ENCODE measurements at regions not wholly inside any gene's neighbourhood (a gene's known extent, or its start where the extent isn't known, plus 50 kb on each side); places are given as distances from the start of the nearest gene placed in this dataset.

- CTCF ChIA-PET (ENCODE audit: low intra/inter-chr PET ratio) = no interaction called here
Measured at GRCh38 chr12:107435520-107435919, 250.1 kb upstream of the PWP1 start.

GRCh38 chr12:107436376-107436775 is 249.2 kb upstream of the PWP1 start:
- Histone ChIP-seq H3K4me2 (ENCODE audit: insufficient read depth, low read length) (no peak overlapping the region), H3K36me3 (ENCODE audit: control insufficient read depth, insufficient read depth, low read length) (no peaks in the 10 kb centered on the region), H3K4me1 (replicated peaks in 1 of 2; ENCODE audit: control insufficient read depth in 2 of 2, insufficient read depth in 2 of 2, low read length in 2 of 2) (no peaks in the 10 kb centered on the region), H2AFZ (ENCODE audit: low read depth, low read length) (no peak overlapping the region), H3K9me1 (ENCODE audit: control insufficient read depth, insufficient read depth, low read length) (no peaks in the 10 kb centered on the region), H3K79me2 (ENCODE audit: control insufficient read depth, insufficient read depth, low read length) (no peaks in the 10 kb centered on the region), H3K27me3 (ENCODE audit: control insufficient read depth in 2 of 2, insufficient read depth in 2 of 2, low read length in 2 of 2) (peaks cover 6 to 36% of the 10 kb centered on the region in 2 experiments; a peak in 4 of 5 replicates), H3K4me3 (no peak overlapping the region), H3K9ac (ENCODE audit: insufficient read depth in 1 of 2, low read depth in 2 of 2, low read length in 2 of 2) (no peak overlapping the region), H3K27ac (ENCODE audit: extremely low read depth, low read depth, low read length) (no peak overlapping the region), H4K20me1 (replicated peaks; ENCODE audit: control insufficient read depth, insufficient read depth, low read length) (no peaks in the 10 kb centered on the region), H3K9me3 (replicated peaks; ENCODE audit: control insufficient read depth, insufficient read depth, low read depth, low read length) (no peaks in the 10 kb centered on the region)
- DNase-seq (ENCODE audit: extremely low read depth in 1 of 4, low spot score in 3 of 4) (no peak), ATAC-seq (no peak), FAIRE-seq (no peak)
- TF ChIP-seq ZNF3 (CRISPR knock-in tag; IDR thresholded peaks at IDR 0.05) (no peak), BHLHE40 (IDR thresholded peaks at IDR 0.05; ENCODE audit: low read length) (no peak), CCAR2 (IDR thresholded peaks at IDR 0.05; ENCODE audit: low read depth, low read length) (no peak), EP400 (IDR thresholded peaks at IDR 0.05) (no peak)
- intact Hi-C loops (cut with micrococcal nuclease) = no loop called here
- WGBS (ENCODE audit: insufficient coverage, low coverage, missing lambda C conversion rate) = 0% methylated on average over 5 of the region's 5 CpGs
- POLR2A ChIA-PET = no interaction called here
- in situ Hi-C loops (cut with MboI) = no loop called here
- no TSS peak for BruUV-seq (replicated peaks)
- CTCF ChIA-PET (ENCODE audit: low intra/inter-chr PET ratio) = no interaction called here

More at GRCh38 chr12:107435520-107435919, 250.1 kb upstream of the PWP1 start:
- ATAC-seq (no peak), FAIRE-seq (no peak), DNase-seq (ENCODE audit: extremely low read depth in 1 of 4, low spot score in 3 of 4) (no peak)
- no peak overlapping the region for H2AFZ ChIP-seq (ENCODE audit: low read depth, low read length)
- H3K27ac ChIP-seq (ENCODE audit: extremely low read depth, low read depth, low read length) = no peak overlapping the region
- no peaks in the 10 kb centered on the region for H3K79me2 ChIP-seq (ENCODE audit: control insufficient read depth, insufficient read depth, low read length)
- intact Hi-C loops (cut with micrococcal nuclease) = no loop called here
- no peak overlapping the region for H3K4me3 ChIP-seq
- H3K36me3 ChIP-seq (ENCODE audit: control insufficient read depth, insufficient read depth, low read length) = no peaks in the 10 kb centered on the region
- no peak overlapping the region for H3K4me2 ChIP-seq (ENCODE audit: insufficient read depth, low read length)
- H3K27me3 ChIP-seq (ENCODE audit: control insufficient read depth in 2 of 2, insufficient read depth in 2 of 2, low read length in 2 of 2) = peaks cover 6 to 36% of the 10 kb centered on the region in 2 experiments; a peak in 4 of 5 replicates
- no TSS peak for BruUV-seq (replicated peaks)
- POLR2A ChIA-PET = no interaction called here
- H3K9ac ChIP-seq (ENCODE audit: insufficient read depth in 1 of 2, low read depth in 2 of 2, low read length in 2 of 2) = no peak overlapping the region
- WGBS (ENCODE audit: insufficient coverage, low coverage, missing lambda C conversion rate) = 0% methylated on average over 2 of the region's 2 CpGs
- no peaks in the 10 kb centered on the region for H3K9me3 ChIP-seq (replicated peaks; ENCODE audit: control insufficient read depth, insufficient read depth, low read depth, low read length)
- H4K20me1 ChIP-seq (replicated peaks; ENCODE audit: control insufficient read depth, insufficient read depth, low read length) = no peaks in the 10 kb centered on the region
- H3K4me1 ChIP-seq (replicated peaks in 1 of 2; ENCODE audit: control insufficient read depth in 2 of 2, insufficient read depth in 2 of 2, low read length in 2 of 2) = no peaks in the 10 kb centered on the region
- no peaks in the 10 kb centered on the region for H3K9me1 ChIP-seq (ENCODE audit: control insufficient read depth, insufficient read depth, low read length)
- no peak for TF ChIP-seq ZFP30 (CRISPR knock-in tag; IDR thresholded peaks at IDR 0.05; ENCODE audit: borderline replicate concordance)
- peak; percentile 74 for TF ChIP-seq NFIC (IDR thresholded peaks at IDR 0.05)
- no peak for TF ChIP-seq SMAD4 (CRISPR knock-in tag; conservative IDR thresholded peaks at IDR 0.05)
- TF ChIP-seq NFIX (CRISPR knock-in tag; IDR thresholded peaks at IDR 0.05; ENCODE audit: low read depth) = 0 out of 2 replicates have a peak, but pooled peaks have one; percentile 7
- in situ Hi-C loops (cut with MboI) = no loop called here
